ENCODE measurements at regions not wholly inside any gene's neighbourhood (a gene's known extent, or its start where the extent isn't known, plus 50 kb on each side); places are given as distances from the start of the nearest gene placed in this dataset.
"Not testable (repeated sequence)": the region's sequence is repeated elsewhere in the genome, so short reads cannot be mapped to it uniquely, and the experiment has no call there.

DNA sequence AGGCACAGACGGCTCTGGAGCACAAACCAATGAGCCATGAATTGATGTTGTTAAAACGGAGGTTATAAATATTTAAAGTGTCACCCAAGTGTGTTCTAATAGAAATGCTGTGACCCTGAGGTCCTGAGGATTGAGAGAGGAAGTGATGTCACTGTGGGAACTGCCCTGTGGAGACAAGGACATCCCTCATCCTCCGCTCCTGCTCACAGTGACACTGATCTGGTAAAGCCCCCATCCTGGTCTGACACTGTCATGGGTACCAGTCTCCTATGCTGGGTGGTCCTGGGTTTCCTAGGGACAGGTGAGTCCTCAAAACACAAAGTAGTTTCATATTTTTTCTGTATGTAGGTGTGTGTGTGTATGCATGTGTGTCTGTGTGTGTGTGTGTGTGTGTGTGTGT lies 237.9 kb upstream of the PRSS1 start:
- intact Hi-C loops (cut with DNase I; ENCODE audit: low total_unique reads), result no loop called here
- peaks cover 0 to 8% (median 3%) of the 10 kb centered on the region in 6 donors for H3K4me1 ChIP-seq

DNA sequence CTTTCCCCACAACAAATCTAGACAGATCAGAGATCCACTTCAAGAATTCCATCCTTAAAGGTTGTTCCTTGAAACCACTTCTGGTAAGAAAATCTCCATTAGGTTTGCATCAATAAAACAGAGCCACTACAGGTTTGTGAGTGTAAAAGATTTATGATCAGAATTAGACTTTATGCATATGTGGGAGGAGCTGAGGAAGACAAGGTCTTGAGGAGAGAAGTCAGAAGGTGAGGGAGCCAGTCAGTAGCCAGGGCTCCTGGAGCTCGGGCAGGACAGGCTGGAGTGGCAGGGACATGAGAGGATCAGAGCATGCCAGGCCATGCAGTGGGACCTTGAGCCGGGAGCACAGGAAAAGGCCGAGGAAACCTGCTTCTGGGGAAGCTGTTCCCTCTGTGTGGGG lies 240.0 kb upstream of the PRSS1 start:
- H3K4me1 ChIP-seq; H3K4me3 ChIP-seq; H3K9me3 ChIP-seq; H3K27me3 ChIP-seq (replicated peaks in 1 of 7); DNase-seq; H3K36me3 ChIP-seq; intact Hi-C loops (cut with DNase I; ENCODE audit: low total_unique reads); H3K27ac ChIP-seq: not testable (repeated sequence)
- WGBS, 5 donors, result 39 to 74% (median 53%) methylated on average over 3 of the region's 3 CpGs

More for the DNA sequence above, 237.9 kb upstream of the PRSS1 start:
- H3K36me3 ChIP-seq, result no peaks in the 10 kb centered on the region
- no peak for DNase-seq
- TF ChIP-seq, protein P1, sequence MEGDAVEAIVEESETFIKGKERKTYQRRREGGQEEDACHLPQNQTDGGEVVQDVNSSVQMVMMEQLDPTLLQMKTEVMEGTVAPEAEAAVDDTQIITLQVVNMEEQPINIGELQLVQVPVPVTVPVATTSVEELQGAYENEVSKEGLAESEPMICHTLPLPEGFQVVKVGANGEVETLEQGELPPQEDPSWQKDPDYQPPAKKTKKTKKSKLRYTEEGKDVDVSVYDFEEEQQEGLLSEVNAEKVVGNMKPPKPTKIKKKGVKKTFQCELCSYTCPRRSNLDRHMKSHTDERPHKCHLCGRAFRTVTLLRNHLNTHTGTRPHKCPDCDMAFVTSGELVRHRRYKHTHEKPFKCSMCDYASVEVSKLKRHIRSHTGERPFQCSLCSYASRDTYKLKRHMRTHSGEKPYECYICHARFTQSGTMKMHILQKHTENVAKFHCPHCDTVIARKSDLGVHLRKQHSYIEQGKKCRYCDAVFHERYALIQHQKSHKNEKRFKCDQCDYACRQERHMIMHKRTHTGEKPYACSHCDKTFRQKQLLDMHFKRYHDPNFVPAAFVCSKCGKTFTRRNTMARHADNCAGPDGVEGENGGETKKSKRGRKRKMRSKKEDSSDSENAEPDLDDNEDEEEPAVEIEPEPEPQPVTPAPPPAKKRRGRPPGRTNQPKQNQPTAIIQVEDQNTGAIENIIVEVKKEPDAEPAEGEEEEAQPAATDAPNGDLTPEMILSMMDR (IDR thresholded peaks at IDR 0.05 in 8 of 11, conservative IDR thresholded peaks at IDR 0.05 in 3 of 11), result no peak
- TF ChIP-seq POLR2A (IDR thresholded peaks at IDR 0.05) (no peak), POLR2AphosphoS5 (IDR thresholded peaks at IDR 0.05) (no peak)
- no peaks in the 10 kb centered on the region for H3K27me3 ChIP-seq (replicated peaks in 1 of 7)
- H3K9me3 ChIP-seq, result no peaks in the 10 kb centered on the region
- H3K4me3 ChIP-seq, result no peak overlapping the region
- H3K27ac ChIP-seq, result no peak overlapping the region
- 56 to 62% (median 58%) methylated on average over 3 of the region's 3 CpGs for WGBS, 5 donors

DNA sequence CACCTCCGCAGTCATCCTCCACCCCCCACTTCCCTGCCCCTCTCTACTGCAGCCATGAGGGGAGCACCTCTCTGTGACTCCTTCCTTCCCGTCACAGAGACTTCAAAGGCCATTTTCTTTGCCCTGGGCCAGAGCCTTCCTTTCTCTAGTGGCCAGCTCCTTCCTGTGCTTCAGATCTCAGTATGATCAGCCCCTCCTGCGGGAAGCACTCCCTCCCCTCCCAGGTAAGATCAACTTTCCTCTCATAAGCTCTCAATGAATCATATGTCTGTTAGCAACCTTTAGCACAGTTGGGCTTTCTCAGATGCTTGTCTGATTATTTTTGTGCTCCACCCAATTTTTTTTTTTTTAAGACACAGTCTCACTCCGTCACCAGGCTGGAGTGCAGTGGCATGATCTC lies 241.0 kb upstream of the PRSS1 start:
- H3K27me3 ChIP-seq (replicated peaks in 1 of 7), result no peaks in the 10 kb centered on the region
- 47 to 71% (median 65%) methylated on average over 4 of the region's 4 CpGs for WGBS, 5 donors
- no peak for TF ChIP-seq POLR2A (IDR thresholded peaks at IDR 0.05)
- TF ChIP-seq, protein P1 (IDR thresholded peaks at IDR 0.05 in 8 of 11, conservative IDR thresholded peaks at IDR 0.05 in 3 of 11), result no peak
- no peak for TF ChIP-seq POLR2AphosphoS5 (IDR thresholded peaks at IDR 0.05)
- no peaks in the 10 kb centered on the region for H3K4me1 ChIP-seq
- H3K4me3 ChIP-seq, result no peak overlapping the region
- no peaks in the 10 kb centered on the region for H3K9me3 ChIP-seq
- no peaks in the 10 kb centered on the region for H3K36me3 ChIP-seq
- intact Hi-C loops (cut with DNase I; ENCODE audit: low total_unique reads), result no loop called here
- no peak overlapping the region for H3K27ac ChIP-seq
- DNase-seq, result no peak

DNA sequence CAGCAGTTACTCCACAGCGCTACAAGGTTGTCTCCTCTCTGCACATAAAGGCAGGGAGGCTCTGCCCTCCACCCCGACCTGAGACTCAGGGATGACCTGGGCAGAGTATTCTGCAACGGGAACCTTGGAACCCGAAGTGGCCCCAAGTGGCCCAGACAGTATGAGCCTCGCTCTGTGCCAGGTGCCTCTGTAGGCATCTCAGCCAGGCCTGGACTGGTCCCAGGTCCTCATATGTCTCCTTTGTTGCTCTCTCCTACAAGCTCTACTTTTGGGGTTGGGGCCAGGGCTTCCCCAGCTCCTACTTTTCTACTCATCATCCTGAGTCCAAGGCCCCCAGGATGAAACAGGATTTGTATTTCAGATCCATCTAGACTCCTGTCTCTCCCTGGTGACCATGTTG lies 241.5 kb upstream of the PRSS1 start:
- H3K9me3 ChIP-seq, result no peaks in the 10 kb centered on the region
- no peak overlapping the region for H3K27ac ChIP-seq
- DNase-seq, result no peak
- no peak for TF ChIP-seq POLR2A (IDR thresholded peaks at IDR 0.05)
- TF ChIP-seq, protein P1 (IDR thresholded peaks at IDR 0.05 in 8 of 11, conservative IDR thresholded peaks at IDR 0.05 in 3 of 11), result no peak
- TF ChIP-seq POLR2AphosphoS5 (IDR thresholded peaks at IDR 0.05), result no peak
- H3K4me3 ChIP-seq, result no peak overlapping the region
- no peaks in the 10 kb centered on the region for H3K4me1 ChIP-seq
- WGBS, 5 donors, result 78 to 96% (median 93%) methylated on average over 5 of the region's 5 CpGs
- H3K27me3 ChIP-seq (replicated peaks in 1 of 7), result no peaks in the 10 kb centered on the region
- intact Hi-C loops (cut with DNase I; ENCODE audit: low total_unique reads), result no loop called here
- no peaks in the 10 kb centered on the region for H3K36me3 ChIP-seq

DNA sequence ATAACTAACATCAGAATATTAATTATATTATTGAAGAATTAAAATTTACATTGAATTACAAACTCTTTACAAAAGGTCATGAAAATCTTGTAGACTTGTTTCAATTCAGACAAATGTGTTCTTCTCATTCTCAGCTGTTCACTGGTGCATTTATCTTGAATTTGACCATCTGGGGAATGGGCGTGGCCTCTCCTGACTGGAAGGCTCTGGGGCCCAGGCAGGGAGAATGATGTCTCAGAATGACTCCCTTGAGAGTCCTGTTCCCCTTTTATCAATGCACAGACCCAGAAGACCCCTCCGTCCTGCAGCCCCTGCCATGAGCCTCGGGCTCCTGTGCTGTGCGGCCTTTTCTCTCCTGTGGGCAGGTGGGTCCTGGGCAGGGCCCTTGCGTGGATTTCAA lies 242.2 kb upstream of the PRSS1 start:
- H3K9me3 ChIP-seq; H3K27ac ChIP-seq; H3K4me3 ChIP-seq; H3K4me1 ChIP-seq; intact Hi-C loops (cut with DNase I; ENCODE audit: low total_unique reads); H3K27me3 ChIP-seq (replicated peaks in 1 of 7); DNase-seq; H3K36me3 ChIP-seq: not testable (repeated sequence)
- 78 to 84% (median 79%) methylated on average over 5 of the region's 5 CpGs for WGBS, 5 donors

Measured in spleen (tissue), 11 donors.